Muscle layer of colon (tissue), 2 donors: ENCODE measurements at regions not wholly inside any gene's neighbourhood (a gene's known extent, or its start where the extent isn't known, plus 50 kb on each side); places are given as distances from the start of the nearest gene placed in this dataset.
"Not testable (repeated sequence)": the region's sequence is repeated elsewhere in the genome, so short reads cannot be mapped to it uniquely, and the experiment has no call there.

Source experiments
- H3K27ac ChIP-seq: one replicate; pipeline ENCODE4 v1.7.0; 2013; ENCODE audit warnings: low read depth, mild to moderate bottlenecking, low read length, moderate library complexity
- H3K27me3 ChIP-seq, 2 donors: one replicate each; pipeline ENCODE4 v1.7.0; 2013; ENCODE audit warnings: low read length in 2 of 2, mild to moderate bottlenecking in 2 of 2; ENCODE audit not compliant: insufficient read depth in 2 of 2, control insufficient read depth in 1 of 2
- H3K36me3 ChIP-seq: one replicate; pipeline ENCODE4 v1.7.0; 2013; ENCODE audit warnings: mild to moderate bottlenecking, low read length; ENCODE audit not compliant: insufficient read depth
- H3K4me1 ChIP-seq: one replicate; pipeline ENCODE4 v1.7.0; 2013; ENCODE audit warnings: mild to moderate bottlenecking, low read length; ENCODE audit not compliant: insufficient read depth
- H3K4me3 ChIP-seq, 2 donors: one replicate each; pipeline ENCODE4 v1.7.0; 2013; ENCODE audit warnings: low read length in 2 of 2, low read depth in 1 of 2, mild to moderate bottlenecking in 1 of 2, moderate library complexity in 1 of 2
- H3K9ac ChIP-seq: one replicate; pipeline ENCODE4 v1.7.0; 2013; ENCODE audit warnings: low read length
- H3K9me3 ChIP-seq: one replicate; pipeline ENCODE4 v1.7.0; 2013; ENCODE audit warnings: mild to moderate bottlenecking, low read length
- donor health status: abdominal sarcoma.
- donor health status: Adenocarcinoma of cecum.

GRCh38 chr2:56981554-56981953 lies 797.8 kb downstream of the CCDC85A start:
- H3K4me3 ChIP-seq: no peak overlapping the region
- no peak overlapping the region for H3K27ac ChIP-seq
- H3K9me3 ChIP-seq: no peaks in the 10 kb centered on the region
- no peaks in the 10 kb centered on the region for H3K36me3 ChIP-seq
- H3K9ac ChIP-seq: no peak overlapping the region
- no peaks in the 10 kb centered on the region for H3K27me3 ChIP-seq
- no peaks in the 10 kb centered on the region for H3K4me1 ChIP-seq

- no peak overlapping the region for H3K9ac ChIP-seq
- no peak overlapping the region for H3K27ac ChIP-seq
- no peaks in the 10 kb centered on the region for H3K9me3 ChIP-seq
- H3K27me3 ChIP-seq: no peaks in the 10 kb centered on the region
- no peak overlapping the region for H3K4me3 ChIP-seq
- H3K4me1 ChIP-seq: no peaks in the 10 kb centered on the region
- H3K36me3 ChIP-seq: no peaks in the 10 kb centered on the region
Measured at GRCh38 chr2:56985609-56986008, 801.8 kb downstream of the CCDC85A start.

GRCh38 chr2:57022496-57022895 lies 838.7 kb downstream of the CCDC85A start:
- H3K9ac ChIP-seq: no peak overlapping the region
- H3K27ac ChIP-seq: no peak overlapping the region
- H3K27me3 ChIP-seq: no peaks in the 10 kb centered on the region
- no peaks in the 10 kb centered on the region for H3K36me3 ChIP-seq
- no peaks in the 10 kb centered on the region for H3K4me1 ChIP-seq
- H3K9me3 ChIP-seq: no peaks in the 10 kb centered on the region
- no peak overlapping the region for H3K4me3 ChIP-seq

- Histone ChIP-seq H3K4me1 (no peaks in the 10 kb centered on the region), H3K9me3 (no peaks in the 10 kb centered on the region), H3K9ac (no peak overlapping the region), H3K4me3 (no peak overlapping the region), H3K27ac (no peak overlapping the region), H3K36me3 (no peaks in the 10 kb centered on the region), H3K27me3 (no peaks in the 10 kb centered on the region)
Measured at GRCh38 chr2:57044931-57045635, 861.3 kb downstream of the CCDC85A start.

- Histone ChIP-seq H3K4me3 (no peak overlapping the region), H3K4me1 (no peaks in the 10 kb centered on the region), H3K27me3 (no peaks in the 10 kb centered on the region), H3K9me3 (no peaks in the 10 kb centered on the region), H3K27ac (no peak overlapping the region), H3K9ac (no peak overlapping the region), H3K36me3 (no peaks in the 10 kb centered on the region)
Measured at GRCh38 chr2:57049273-57049672, 865.5 kb downstream of the CCDC85A start.

- Histone ChIP-seq H3K27ac (no peak overlapping the region), H3K9ac (no peak overlapping the region), H3K4me1 (no peaks in the 10 kb centered on the region), H3K27me3 (no peaks in the 10 kb centered on the region), H3K36me3 (no peaks in the 10 kb centered on the region), H3K9me3 (no peaks in the 10 kb centered on the region), H3K4me3 (no peak overlapping the region)
Measured at GRCh38 chr2:57050007-57050406, 866.2 kb downstream of the CCDC85A start.

GRCh38 chr2:57066301-57066700 lies 882.5 kb downstream of the CCDC85A start:
- not testable (repeated sequence) for H3K4me1 ChIP-seq, H3K9ac ChIP-seq, H3K27ac ChIP-seq, H3K36me3 ChIP-seq, H3K4me3 ChIP-seq, H3K27me3 ChIP-seq, H3K9me3 ChIP-seq

- Histone ChIP-seq H3K27ac (no peak overlapping the region), H3K4me3 (no peak overlapping the region), H3K4me1 (no peaks in the 10 kb centered on the region), H3K27me3 (no peaks in the 10 kb centered on the region), H3K9ac (no peak overlapping the region), H3K36me3 (no peaks in the 10 kb centered on the region), H3K9me3 (no peaks in the 10 kb centered on the region)
Measured at GRCh38 chr2:57075226-57075625, 891.4 kb downstream of the CCDC85A start.

- Histone ChIP-seq H3K9ac (no peak overlapping the region), H3K4me3 (no peak overlapping the region), H3K27me3 (no peaks in the 10 kb centered on the region), H3K9me3 (no peaks in the 10 kb centered on the region), H3K27ac (no peak overlapping the region), H3K36me3 (no peaks in the 10 kb centered on the region), H3K4me1 (no peaks in the 10 kb centered on the region)
Measured at GRCh38 chr2:57080035-57080434, 896.2 kb downstream of the CCDC85A start.

GRCh38 chr2:57084697-57085281 lies 901.0 kb downstream of the CCDC85A start:
- H3K36me3 ChIP-seq: no peaks in the 10 kb centered on the region
- no peaks in the 10 kb centered on the region for H3K4me1 ChIP-seq
- no peaks in the 10 kb centered on the region for H3K9me3 ChIP-seq
- H3K9ac ChIP-seq: no peak overlapping the region
- no peak overlapping the region for H3K27ac ChIP-seq
- no peaks in the 10 kb centered on the region for H3K27me3 ChIP-seq
- no peak overlapping the region for H3K4me3 ChIP-seq

GRCh38 chr2:57093020-57093419 lies 909.2 kb downstream of the CCDC85A start:
- H3K27ac ChIP-seq: no peak overlapping the region
- H3K9me3 ChIP-seq: no peaks in the 10 kb centered on the region
- no peaks in the 10 kb centered on the region for H3K4me1 ChIP-seq
- no peak overlapping the region for H3K9ac ChIP-seq
- no peaks in the 10 kb centered on the region for H3K36me3 ChIP-seq
- H3K4me3 ChIP-seq: no peak overlapping the region
- H3K27me3 ChIP-seq: no peaks in the 10 kb centered on the region

GRCh38 chr2:57097855-57098254 lies 914.1 kb downstream of the CCDC85A start:
- H3K4me1 ChIP-seq: no peaks in the 10 kb centered on the region
- no peaks in the 10 kb centered on the region for H3K9me3 ChIP-seq
- no peak overlapping the region for H3K4me3 ChIP-seq
- no peaks in the 10 kb centered on the region for H3K36me3 ChIP-seq
- no peak overlapping the region for H3K27ac ChIP-seq
- H3K9ac ChIP-seq: no peak overlapping the region
- H3K27me3 ChIP-seq: no peaks in the 10 kb centered on the region
